HUES64 (cell line): ENCODE measurements at regions not wholly inside any gene's neighbourhood (a gene's known extent, or its start where the extent isn't known, plus 50 kb on each side); places are given as distances from the start of the nearest gene placed in this dataset.

Experiments used
- H3K27ac ChIP-seq: 2 replicates; pipeline ENCODE4 v1.7.0; 2013; ENCODE audit warnings: low read depth, low read length, inconsistent platforms
- H3K27me3 ChIP-seq: 2 replicates; pipeline ENCODE4 v1.6.1; 2013; ENCODE audit warnings: mild to moderate bottlenecking, low read length; ENCODE audit not compliant: insufficient read depth
- H3K36me3 ChIP-seq: 2 replicates; pipeline ENCODE4 v1.6.1; 2013; ENCODE audit warnings: mild to moderate bottlenecking, low read length; ENCODE audit not compliant: insufficient read depth
- H3K4me1 ChIP-seq: 2 replicates; pipeline ENCODE4 v1.6.1; 2013; ENCODE audit warnings: mild to moderate bottlenecking, low read length, moderate library complexity; ENCODE audit not compliant: insufficient read depth
- H3K4me3 ChIP-seq: 2 replicates; pipeline ENCODE4 v1.5.1; 2013; ENCODE audit warnings: mild to moderate bottlenecking, low read length, moderate library complexity
- H3K9ac ChIP-seq: 2 replicates; pipeline ENCODE4 v1.6.1; 2013; ENCODE audit warnings: mild to moderate bottlenecking, low read depth, low read length
- H3K9me3 ChIP-seq: 2 replicates; pipeline ENCODE4 v1.6.1; 2013; ENCODE audit warnings: low read depth, low read length; ENCODE audit not compliant: insufficient read depth
- whole genome bisulfite sequencing: fragments of 150-250, 120-280 bp; methylation state at CpG from one replicate; pipeline ENCODE4 v1.1.7; 2013; ENCODE audit warnings: missing lambda C conversion rate; 5-methylcytosine and 5-hydroxymethylcytosine counted together

- Histone ChIP-seq H3K9ac (no peak overlapping the region), H3K4me1 (peaks cover 36% of the 10 kb centered on the region), H3K27me3 (no peaks in the 10 kb centered on the region), H3K9me3 (no peaks in the 10 kb centered on the region; the same call in 1 of the 2 replicates), H3K4me3 (no peak overlapping the region), H3K27ac (no peak overlapping the region), H3K36me3 (no peaks in the 10 kb centered on the region)
- 90% methylated on average over 6 of the region's 6 CpGs for WGBS
Measured at GRCh38 chr6:16057446-16057845, 71.4 kb upstream of the MYLIP start.

GRCh38 chr6:16056263-16056870, 72.5 kb upstream of the MYLIP start:
- H3K36me3 ChIP-seq: no peaks in the 10 kb centered on the region
- H3K4me1 ChIP-seq: peaks cover 36% of the 10 kb centered on the region
- no peaks in the 10 kb centered on the region for H3K27me3 ChIP-seq
- 96% methylated on average over 6 of the region's 6 CpGs for WGBS
- H3K4me3 ChIP-seq: no peak overlapping the region
- H3K27ac ChIP-seq: no peak overlapping the region
- no peak overlapping the region for H3K9ac ChIP-seq
- no peaks in the 10 kb centered on the region; the same call in 1 of the 2 replicates for H3K9me3 ChIP-seq

GRCh38 chr6:16055852-16056251, 73.0 kb upstream of the MYLIP start:
- Histone ChIP-seq H3K4me1 (peaks cover 36% of the 10 kb centered on the region), H3K27me3 (no peaks in the 10 kb centered on the region), H3K9ac (no peak overlapping the region), H3K4me3 (no peak overlapping the region), H3K9me3 (no peaks in the 10 kb centered on the region; the same call in 1 of the 2 replicates), H3K27ac (no peak overlapping the region; the same call in 1 of the 2 replicates), H3K36me3 (no peaks in the 10 kb centered on the region)
- 81% methylated on average over 4 of the region's 4 CpGs for WGBS

DNA sequence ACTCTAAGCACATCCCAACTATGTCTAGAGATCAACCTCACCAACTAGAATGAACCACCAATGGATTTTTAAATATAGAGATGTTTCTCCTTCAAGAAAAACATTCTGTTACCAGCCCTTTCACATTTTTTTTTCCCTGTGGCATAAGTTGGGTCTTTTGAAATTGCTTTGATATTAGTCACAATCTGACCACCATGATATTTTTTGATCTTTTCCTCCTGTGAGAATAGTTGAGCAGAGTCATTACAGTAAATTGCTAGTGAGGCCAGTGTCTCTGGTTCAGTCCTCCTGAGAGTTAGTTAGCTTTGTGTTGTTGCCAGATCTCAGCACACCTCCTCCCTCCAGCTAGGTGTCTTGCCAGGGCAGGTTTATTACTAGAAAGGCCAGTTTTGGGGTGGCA, 79.7 kb upstream of the MYLIP start:
- no peak overlapping the region for H3K9ac ChIP-seq
- no peak overlapping the region for H3K4me3 ChIP-seq
- no peaks in the 10 kb centered on the region for H3K27me3 ChIP-seq
- no peaks in the 10 kb centered on the region for H3K4me1 ChIP-seq
- no peaks in the 10 kb centered on the region for H3K9me3 ChIP-seq
- H3K36me3 ChIP-seq: no peaks in the 10 kb centered on the region
- no peak overlapping the region for H3K27ac ChIP-seq

DNA sequence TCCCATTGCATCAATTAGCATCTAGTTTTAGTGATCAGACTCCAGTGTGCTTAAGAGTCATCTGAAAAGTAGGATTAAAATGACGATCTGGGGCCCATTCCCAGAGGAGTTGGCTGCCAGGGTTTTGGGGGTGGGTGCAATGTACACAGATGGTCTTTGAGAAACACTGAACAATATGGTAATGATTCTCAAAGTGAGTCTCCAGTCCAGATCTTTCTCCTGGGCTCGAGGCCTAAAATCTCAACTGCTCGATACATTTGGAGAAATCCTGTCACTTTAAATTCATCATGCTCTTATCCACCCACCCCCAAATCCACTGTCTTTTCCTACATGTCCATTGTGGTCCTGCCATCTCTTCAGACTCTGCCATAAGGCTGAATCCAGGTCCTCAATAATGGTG, 80.7 kb upstream of the MYLIP start:
- Histone ChIP-seq H3K4me1 (no peaks in the 10 kb centered on the region), H3K9me3 (no peaks in the 10 kb centered on the region), H3K27me3 (no peaks in the 10 kb centered on the region), H3K27ac (no peak overlapping the region), H3K4me3 (no peak overlapping the region), H3K36me3 (no peaks in the 10 kb centered on the region), H3K9ac (no peak overlapping the region)
- WGBS: 95% methylated on average over 3 of the region's 3 CpGs

GRCh38 chr6:16047435-16047990, 81.4 kb upstream of the MYLIP start:
- H3K27ac ChIP-seq: no peak overlapping the region
- H3K4me1 ChIP-seq: no peaks in the 10 kb centered on the region
- H3K9ac ChIP-seq: no peak overlapping the region
- H3K4me3 ChIP-seq: no peak overlapping the region
- no peaks in the 10 kb centered on the region for H3K27me3 ChIP-seq
- H3K36me3 ChIP-seq: no peaks in the 10 kb centered on the region
- WGBS: 90% methylated on average over 2 of the region's 2 CpGs
- H3K9me3 ChIP-seq: no peaks in the 10 kb centered on the region

DNA sequence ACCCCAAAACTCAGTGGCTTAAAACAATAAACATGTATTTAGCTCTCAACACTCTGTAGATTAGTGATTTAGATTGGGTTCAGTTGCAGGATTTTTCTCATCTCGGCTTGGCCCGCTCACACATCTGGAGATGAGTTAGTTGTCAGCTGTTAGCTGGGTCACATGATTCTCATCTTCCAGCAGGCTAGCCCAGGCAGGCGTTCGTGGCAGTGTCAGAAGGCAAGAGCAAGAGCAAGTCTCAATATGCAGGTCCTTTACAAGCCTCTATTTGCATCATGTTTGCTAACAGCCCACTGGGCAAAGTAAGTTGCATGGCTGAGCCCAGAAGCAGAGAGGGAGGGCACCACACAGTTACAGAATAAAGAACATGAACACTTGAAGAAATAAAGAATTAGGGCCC, 83.6 kb upstream of the MYLIP start:
- 68% methylated on average over 4 of the region's 4 CpGs for WGBS
- no peaks in the 10 kb centered on the region for H3K4me1 ChIP-seq
- H3K4me3 ChIP-seq: no peak overlapping the region
- H3K9ac ChIP-seq: no peak overlapping the region
- H3K9me3 ChIP-seq: peaks cover 22% of the 10 kb centered on the region
- no peak overlapping the region for H3K27ac ChIP-seq
- H3K27me3 ChIP-seq: no peaks in the 10 kb centered on the region
- H3K36me3 ChIP-seq: no peaks in the 10 kb centered on the region

- Histone ChIP-seq H3K27ac (no peak overlapping the region), H3K9me3 (peaks cover 25% of the 10 kb centered on the region), H3K36me3 (no peaks in the 10 kb centered on the region), H3K27me3 (no peaks in the 10 kb centered on the region), H3K9ac (no peak overlapping the region), H3K4me3 (no peak overlapping the region), H3K4me1 (no peaks in the 10 kb centered on the region)
- WGBS: 91% methylated on average over 2 of the region's 2 CpGs
Measured at GRCh38 chr6:16044211-16044643, 84.7 kb upstream of the MYLIP start.

DNA sequence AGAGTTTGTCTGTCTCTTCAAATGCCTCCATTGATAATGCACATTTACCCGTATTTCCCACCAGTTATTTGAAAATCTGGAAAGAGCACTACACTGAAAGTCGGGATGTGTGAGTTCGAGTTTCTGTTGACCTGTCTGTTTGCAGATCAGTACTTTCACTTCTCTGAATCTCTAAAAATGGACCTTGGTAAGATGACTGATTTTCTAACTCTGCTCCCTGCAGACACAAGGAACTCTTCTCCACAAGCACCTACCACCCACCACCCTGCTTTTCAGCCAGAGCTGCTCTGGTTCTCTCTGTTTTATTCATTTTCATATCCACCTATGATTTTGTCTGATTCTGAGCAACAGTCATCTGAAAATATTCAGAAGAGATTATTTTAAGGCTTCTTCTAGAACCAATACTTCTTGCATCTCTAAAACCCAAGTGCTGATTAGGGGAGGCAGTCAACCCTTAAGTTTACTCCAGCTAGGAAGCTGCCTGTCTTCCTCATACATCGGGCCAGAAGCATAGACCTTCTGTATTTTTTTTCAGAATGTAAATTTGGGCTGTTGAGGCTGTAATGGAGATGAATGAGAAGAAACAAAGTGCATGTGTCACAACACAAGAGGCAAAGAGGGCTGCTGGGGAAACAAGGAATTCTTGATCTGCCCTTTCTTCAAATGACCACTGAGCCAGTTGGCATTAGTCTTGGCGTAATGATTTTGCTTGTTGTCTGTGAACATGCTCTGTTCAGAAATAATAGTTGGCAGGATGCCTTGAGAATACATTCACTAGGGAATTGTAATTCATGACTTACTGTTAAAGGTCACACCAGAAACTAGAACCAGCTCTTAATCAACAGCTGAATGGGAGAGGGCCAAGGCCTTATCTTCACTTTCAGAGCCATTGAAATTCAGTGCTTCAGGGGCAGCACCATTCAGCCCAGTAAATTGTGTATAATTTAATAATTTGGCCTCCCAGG, 85.4 kb upstream of the MYLIP start:
- H3K27me3 ChIP-seq: no peaks in the 10 kb centered on the region
- no peaks in the 10 kb centered on the region for H3K36me3 ChIP-seq
- no peak overlapping the region for H3K9ac ChIP-seq
- no peaks in the 10 kb centered on the region for H3K4me1 ChIP-seq
- no peak overlapping the region for H3K27ac ChIP-seq
- no peak overlapping the region for H3K4me3 ChIP-seq
- peaks cover 33% of the 10 kb centered on the region for H3K9me3 ChIP-seq
- 95% methylated on average over 5 of the region's 5 CpGs for WGBS

DNA sequence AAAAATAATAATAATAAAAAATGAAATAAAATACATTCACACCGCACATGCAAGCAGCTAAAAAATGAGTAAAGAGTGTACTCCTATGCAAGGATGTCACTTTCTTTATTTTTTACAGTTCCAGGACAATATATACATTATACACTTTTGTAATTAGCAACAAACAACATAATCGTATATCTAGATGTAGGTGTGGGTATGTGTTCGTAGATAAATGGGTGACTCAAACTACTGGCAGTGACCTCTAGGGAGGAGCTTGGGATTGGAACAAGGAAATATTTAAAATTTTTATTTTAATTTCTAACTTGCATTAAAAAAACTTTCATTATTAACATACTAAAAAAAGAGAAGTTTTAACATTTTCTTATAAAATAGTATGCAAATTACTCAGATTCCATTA, 86.1 kb upstream of the MYLIP start:
- 100% methylated on average over 1 of the region's 3 CpGs for WGBS
- Histone ChIP-seq H3K27ac (no peak overlapping the region), H3K4me1 (no peaks in the 10 kb centered on the region)

DNA sequence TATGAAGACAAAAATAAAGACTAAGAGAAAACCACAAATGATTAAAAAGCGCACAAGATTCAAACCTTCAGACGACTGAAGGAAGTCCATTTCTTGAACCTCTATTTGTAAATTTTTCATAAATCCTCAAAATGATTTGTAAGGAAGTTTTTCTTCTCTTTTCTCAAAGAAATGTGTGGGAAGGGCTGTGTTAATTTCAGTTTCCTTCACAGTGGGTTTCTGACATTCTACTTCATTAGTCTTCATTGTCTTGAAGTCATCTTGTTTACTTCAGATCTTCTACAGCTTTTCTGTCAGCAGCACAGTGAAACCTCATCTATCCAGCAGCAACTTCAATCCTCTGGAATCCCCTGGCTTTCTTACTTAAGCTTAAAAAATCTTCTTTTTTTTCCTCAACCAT, 87.6 kb upstream of the MYLIP start:
- no peaks in the 10 kb centered on the region for H3K27me3 ChIP-seq
- H3K9ac ChIP-seq: no peak overlapping the region
- peaks cover 35% of the 10 kb centered on the region for H3K9me3 ChIP-seq
- H3K27ac ChIP-seq: no peak overlapping the region
- H3K4me3 ChIP-seq: no peak overlapping the region
- no peaks in the 10 kb centered on the region for H3K4me1 ChIP-seq
- WGBS: 100% methylated on average over 2 of the region's 2 CpGs
- H3K36me3 ChIP-seq: no peaks in the 10 kb centered on the region

More for the DNA sequence above, 86.1 kb upstream of the MYLIP start:
- Histone ChIP-seq H3K4me3 (no peak overlapping the region), H3K27me3 (no peaks in the 10 kb centered on the region), H3K9me3 (peaks cover 35% of the 10 kb centered on the region), H3K9ac (no peak overlapping the region), H3K36me3 (no peaks in the 10 kb centered on the region)
